WI38 (cell line): ENCODE measurements at regions not wholly inside any gene's neighbourhood (a gene's known extent, or its start where the extent isn't known, plus 50 kb on each side); places are given as distances from the start of the nearest gene placed in this dataset.

ENCODE experiments used
- H3K4me3 ChIP-seq: 2 replicates; pipeline ENCODE4 v1.5.1; 2011; ENCODE audit warnings: low read depth, mild to moderate bottlenecking, control low read depth, low read length
- CTCF ChIP-seq: IDR thresholded peaks from 2 replicates; pipeline ENCODE4 v1.5.1; 2012; ENCODE audit warnings: low read depth, mild to moderate bottlenecking, control low read depth, low read length

GRCh38 chr2:196315388-196316049 is 144.1 kb upstream of the STK17B start:
- TF ChIP-seq CTCF: no peak
- H3K4me3 ChIP-seq: no peak overlapping the region

- TF ChIP-seq CTCF: no peak
- H3K4me3 ChIP-seq: no peak overlapping the region
These were observed 144.7 kb upstream of the STK17B start for GRCh38 chr2:196316050-196316430.

GRCh38 chr2:196318517-196319377 is 147.4 kb upstream of the STK17B start:
- no peak for TF ChIP-seq CTCF
- H3K4me3 ChIP-seq: no peak overlapping the region

GRCh38 chr2:196322973-196323810 is 151.8 kb upstream of the STK17B start:
- no peak for TF ChIP-seq CTCF
- no peak overlapping the region for H3K4me3 ChIP-seq

- no peak overlapping the region for H3K4me3 ChIP-seq
- no peak for TF ChIP-seq CTCF
These were observed 152.8 kb upstream of the STK17B start for GRCh38 chr2:196324211-196324610.

GRCh38 chr2:196328088-196328680 is 156.8 kb upstream of the STK17B start:
- H3K4me3 ChIP-seq: no peak overlapping the region
- no peak for TF ChIP-seq CTCF
